Loucy (cell line): ENCODE measurements at regions not wholly inside any gene's neighbourhood (a gene's known extent, or its start where the extent isn't known, plus 50 kb on each side); places are given as distances from the start of the nearest gene placed in this dataset.

Experiments used
- CTCF ChIP-seq: fragments of 200-600 bp; sonication (generic); conservative IDR thresholded peaks from 2 replicates; pipeline ENCODE4 v1.5.1; 2014; ENCODE audit warnings: mild to moderate bottlenecking, antibody characterized with exemption, low read length
- EZH2phosphoT487 ChIP-seq: fragments of 200-600 bp; IDR thresholded peaks from 2 replicates; pipeline ENCODE4 v1.6.1; 2018; ENCODE audit warnings: antibody characterized with exemption, mild to moderate bottlenecking, moderate library complexity, borderline replicate concordance

- no peak for TF ChIP-seq CTCF
- TF ChIP-seq EZH2phosphoT487: no peak
Observed at GRCh38 chr10:90304533-90304932, 553.3 kb downstream of the HTR7 start.
